ENCODE measurements at regions not wholly inside any gene's neighbourhood (a gene's known extent, or its start where the extent isn't known, plus 50 kb on each side); places are given as distances from the start of the nearest gene placed in this dataset.

GRCh38 chr18:2301316-2301715 lies 270.0 kb downstream of the METTL4 start:
- no peak for TF ChIP-seq CTCF (IDR thresholded peaks at IDR 0.05)
- TF ChIP-seq ZFX (IDR thresholded peaks at IDR 0.05; ENCODE audit: borderline replicate concordance) = no peak

Measured in 22Rv1 (cell line).